ENCODE measurements at regions not wholly inside any gene's neighbourhood (a gene's known extent, or its start where the extent isn't known, plus 50 kb on each side); places are given as distances from the start of the nearest gene placed in this dataset.
"Not testable (repeated sequence)": the region's sequence is repeated elsewhere in the genome, so short reads cannot be mapped to it uniquely, and the experiment has no call there.

GRCh38 chr5:23727271-23727670, 219.9 kb downstream of the PRDM9 start:
- DNase-seq, result no peak

- DNase-seq, result no peak
Observed at GRCh38 chr5:23730023-23730422, 222.6 kb downstream of the PRDM9 start.

- no peak for DNase-seq
Observed at GRCh38 chr5:23740029-23740428, 232.6 kb downstream of the PRDM9 start.

GRCh38 chr5:23742701-23743100, 235.3 kb downstream of the PRDM9 start:
- no peak for DNase-seq

- no peak for DNase-seq
Observed at GRCh38 chr5:23755906-23756305, 248.5 kb downstream of the PRDM9 start.

GRCh38 chr5:23756779-23757178, 249.4 kb downstream of the PRDM9 start:
- DNase-seq, result no peak

- no peak for DNase-seq
Observed at GRCh38 chr5:23763170-23763569, 255.8 kb downstream of the PRDM9 start.

GRCh38 chr5:23776684-23777083, 269.3 kb downstream of the PRDM9 start:
- DNase-seq, result no peak

- DNase-seq, result not testable (repeated sequence)
Observed at GRCh38 chr5:23800307-23800706, 292.9 kb downstream of the PRDM9 start.

GRCh38 chr5:23820765-23821471, 313.5 kb downstream of the PRDM9 start:
- peak in 1 of 2 donors; percentile 13 for DNase-seq

GRCh38 chr5:23823521-23823920, 316.1 kb downstream of the PRDM9 start:
- DNase-seq, result no peak

GRCh38 chr5:23825196-23825595, 317.8 kb downstream of the PRDM9 start:
- no peak for DNase-seq

- no peak for DNase-seq
Observed at GRCh38 chr5:23840083-23840482, 332.7 kb downstream of the PRDM9 start.

- no peak for DNase-seq
Observed at GRCh38 chr5:23864786-23865185, 357.4 kb downstream of the PRDM9 start.

GRCh38 chr5:23877847-23878246, 370.4 kb downstream of the PRDM9 start:
- DNase-seq, result no peak

GRCh38 chr5:23884405-23885031, 377.1 kb downstream of the PRDM9 start:
- no peak for DNase-seq

GRCh38 chr5:23893561-23893960, 386.2 kb downstream of the PRDM9 start:
- no peak for DNase-seq

GRCh38 chr5:23895614-23896013, 388.2 kb downstream of the PRDM9 start:
- DNase-seq, result no peak

GRCh38 chr5:23930985-23931384, 423.6 kb downstream of the PRDM9 start:
- no peak for DNase-seq

- DNase-seq, result not testable (repeated sequence)
Observed at GRCh38 chr5:23951261-23951928, 444.0 kb downstream of the PRDM9 start.

GRCh38 chr5:23963449-23963848, 456.0 kb downstream of the PRDM9 start:
- no peak for DNase-seq

GRCh38 chr5:23977365-23977764, 470.0 kb downstream of the PRDM9 start:
- DNase-seq, result no peak

- DNase-seq, result peak in 1 of 2 donors; percentile 16
Observed at GRCh38 chr5:23977997-23978396, 470.6 kb downstream of the PRDM9 start.

- DNase-seq, result no peak
Observed at GRCh38 chr5:23991406-23991805, 484.0 kb downstream of the PRDM9 start.

Data from inflammatory macrophage treated with lipopolysaccharide for 1 hour (primary cell).